Spleen (tissue), 11 donors: ENCODE measurements at regions not wholly inside any gene's neighbourhood (a gene's known extent, or its start where the extent isn't known, plus 50 kb on each side); places are given as distances from the start of the nearest gene placed in this dataset.
"Not testable (repeated sequence)": the region's sequence is repeated elsewhere in the genome, so short reads cannot be mapped to it uniquely, and the experiment has no call there.

Experiments
- DNase-seq: peaks from one replicate; pipeline ENCODE4 v3.0.0-alpha.2; 2020
- H3K27ac ChIP-seq, 8 donors: fragments of 200-600 bp; sonication (generic) in 7 of 8; 1 replicate in 4 of 8; 2 replicates in 4 of 8; pipeline versions ENCODE4 v1.5.0 to v1.8.0; 2016 to 2021; ENCODE audit warnings: inconsistent platforms in 4 of 8, mild to moderate bottlenecking in 4 of 8, moderate library complexity in 1 of 8
- H3K27me3 ChIP-seq, 7 donors: fragments of 200-600 bp; sonication (generic) in 6 of 7; replicated peaks in 1 of 7; 1 replicate in 4 of 7; 2 replicates in 3 of 7; pipeline versions ENCODE4 v1.5.0 to v1.8.0; 2016 to 2021; ENCODE audit warnings: inconsistent platforms in 3 of 7, mild to moderate bottlenecking in 1 of 7
- H3K36me3 ChIP-seq, 6 donors: fragments of 200-600 bp; sonication (generic) in 5 of 6; 1 replicate in 4 of 6; 2 replicates in 2 of 6; pipeline versions ENCODE4 v1.5.0 to v1.8.0; 2016 to 2021; ENCODE audit warnings: inconsistent platforms in 2 of 6
- H3K4me1 ChIP-seq, 6 donors: fragments of 200-600 bp; sonication (generic) in 5 of 6; 1 replicate in 3 of 6; 2 replicates in 3 of 6; pipeline versions ENCODE4 v1.5.0 to v1.8.0; 2016 to 2021; ENCODE audit warnings: inconsistent platforms in 3 of 6
- H3K4me3 ChIP-seq, 8 donors: fragments of 200-600 bp; sonication (generic) in 7 of 8; 1 replicate in 4 of 8; 2 replicates in 4 of 8; pipeline versions ENCODE4 v1.5.0 to v1.8.0; 2016 to 2021; ENCODE audit warnings: inconsistent platforms in 4 of 8, mild to moderate bottlenecking in 4 of 8, moderate library complexity in 2 of 8
- H3K9me3 ChIP-seq, 8 donors: fragments of 200-600 bp; sonication (generic) in 7 of 8; 1 replicate in 4 of 8; 2 replicates in 4 of 8; pipeline versions ENCODE4 v1.5.0 to v1.8.0; 2016 to 2021; ENCODE audit warnings: inconsistent platforms in 4 of 8
- CTCF ChIP-seq, 11 experiments: fragments of 200-600 bp in 7 of 11; fragments of 450-650 bp in 4 of 11; sonication (generic) in 4 of 11; IDR thresholded peaks in 8 of 11; conservative IDR thresholded peaks in 3 of 11; 1 replicate in 7 of 11; 2 replicates in 4 of 11; pipeline versions ENCODE4 v1.4.0 to v1.8.0; 2016 to 2021; ENCODE audit warnings: antibody characterized with exemption in 11 of 11, inconsistent platforms in 4 of 11, mild to moderate bottlenecking in 1 of 11
- POLR2A ChIP-seq, 3 donors: fragments of 450-650 bp; IDR thresholded peaks; one replicate each; pipeline ENCODE4 v1.5.1; 2017; ENCODE audit warnings: antibody characterized with exemption in 3 of 3, mild to moderate bottlenecking in 1 of 3
- POLR2AphosphoS5 ChIP-seq, 3 donors: sonication (generic); formaldehyde crosslinking; IDR thresholded peaks; one replicate each; pipeline ENCODE4 v1.5.1; 2017; ENCODE audit warnings: antibody characterized with exemption in 3 of 3
- WGBS, 5 donors: extraction: QIAGEN DNeasy Blood & Tissue Kit in 3 of 5; methylation state at CpG; one replicate each; pipeline versions ENCODE4 v1.1.5 to v1.1.7; 2013 to 2018; 5-methylcytosine and 5-hydroxymethylcytosine counted together
- intact Hi-C: fragments of 100-400 bp; cut with DNase I; formaldehyde crosslinking; loops from one replicate; pipeline ENCODE4 v1.15.0; 2023; ENCODE audit warnings: low total_unique reads
- donor health status: healthy with polysubstance abuse.
- donor health status: DM: no; HTN: no; CAD: no; lungs with moderate emphysema.
- donor health status: DM: no; HTN: no; CAD: no.
- donor health status: Bipolar disorder and iron deficiency.
- donor health status: healthy.
- donor health status: DM: no; HTN: no; CAD: no.
- donor health status: DM: yes; HTN: yes; CAD: no.

- no peak for DNase-seq
- TF ChIP-seq CTCF (IDR thresholded peaks at IDR 0.05 in 8 of 11, conservative IDR thresholded peaks at IDR 0.05 in 3 of 11) (no peak), POLR2A (IDR thresholded peaks at IDR 0.05) (no peak), POLR2AphosphoS5 (IDR thresholded peaks at IDR 0.05) (no peak)
- H3K9me3 ChIP-seq = peaks cover 0 to 55% (median 4%) of the 10 kb centered on the region in 8 donors
- no peak overlapping the region for H3K27ac ChIP-seq
- no peaks in the 10 kb centered on the region for H3K4me1 ChIP-seq
- intact Hi-C loops = no loop called here
- no peaks in the 10 kb centered on the region for H3K36me3 ChIP-seq
- H3K4me3 ChIP-seq = no peak overlapping the region
- 74 to 93% (median 91%) methylated on average over 1 of the region's 1 CpG for WGBS, 5 donors
- no peaks in the 10 kb centered on the region for H3K27me3 ChIP-seq
Observed at GRCh38 chr10:37549054-37549453, 308.4 kb downstream of the ZNF248 start.

- WGBS, 5 donors = 34 to 49% (median 41%) methylated on average over 3 of the region's 3 CpGs
- Histone ChIP-seq H3K27me3 (no peaks in the 10 kb centered on the region), H3K4me3 (no peak overlapping the region), H3K27ac (no peak overlapping the region), H3K4me1 (no peaks in the 10 kb centered on the region), H3K9me3 (peaks cover 0 to 26% (median 14%) of the 10 kb centered on the region in 8 donors), H3K36me3 (no peaks in the 10 kb centered on the region)
- no peak for DNase-seq
- intact Hi-C loops = no loop called here
- TF ChIP-seq POLR2AphosphoS5 (IDR thresholded peaks at IDR 0.05) (no peak), CTCF (IDR thresholded peaks at IDR 0.05 in 8 of 11, conservative IDR thresholded peaks at IDR 0.05 in 3 of 11) (no peak), POLR2A (IDR thresholded peaks at IDR 0.05) (no peak)
Observed at GRCh38 chr10:37535459-37536246, 321.8 kb downstream of the ZNF248 start.

- Histone ChIP-seq H3K27me3 (no peaks in the 10 kb centered on the region), H3K4me1 (no peaks in the 10 kb centered on the region), H3K9me3 (peaks cover 0 to 26% (median 14%) of the 10 kb centered on the region in 8 donors), H3K27ac (no peak overlapping the region), H3K4me3 (no peak overlapping the region), H3K36me3 (no peaks in the 10 kb centered on the region)
- intact Hi-C loops = no loop called here
- TF ChIP-seq POLR2A (IDR thresholded peaks at IDR 0.05) (no peak), CTCF (IDR thresholded peaks at IDR 0.05 in 8 of 11, conservative IDR thresholded peaks at IDR 0.05 in 3 of 11) (no peak), POLR2AphosphoS5 (IDR thresholded peaks at IDR 0.05) (no peak)
- no peak for DNase-seq
- whole genome bisulfite sequencing, 5 donors = 84 to 94% (median 89%) methylated on average over 3 of the region's 3 CpGs
Observed at GRCh38 chr10:37534166-37534565, 323.2 kb downstream of the ZNF248 start.

GRCh38 chr10:37525410-37525809 is 332.0 kb downstream of the ZNF248 start:
- H3K27ac ChIP-seq, H3K9me3 ChIP-seq, DNase-seq, H3K4me1 ChIP-seq, H3K27me3 ChIP-seq, H3K36me3 ChIP-seq, intact Hi-C loops, H3K4me3 ChIP-seq: not testable (repeated sequence)
- WGBS, 5 donors = 24 to 52% (median 31%) methylated on average over 2 of the region's 2 CpGs
- peak in 1 of 11 experiments; percentile 12 for TF ChIP-seq CTCF (IDR thresholded peaks at IDR 0.05 in 8 of 11, conservative IDR thresholded peaks at IDR 0.05 in 3 of 11)
